ENCODE measurements at regions not wholly inside any gene's neighbourhood (a gene's known extent, or its start where the extent isn't known, plus 50 kb on each side); places are given as distances from the start of the nearest gene placed in this dataset.

DNA sequence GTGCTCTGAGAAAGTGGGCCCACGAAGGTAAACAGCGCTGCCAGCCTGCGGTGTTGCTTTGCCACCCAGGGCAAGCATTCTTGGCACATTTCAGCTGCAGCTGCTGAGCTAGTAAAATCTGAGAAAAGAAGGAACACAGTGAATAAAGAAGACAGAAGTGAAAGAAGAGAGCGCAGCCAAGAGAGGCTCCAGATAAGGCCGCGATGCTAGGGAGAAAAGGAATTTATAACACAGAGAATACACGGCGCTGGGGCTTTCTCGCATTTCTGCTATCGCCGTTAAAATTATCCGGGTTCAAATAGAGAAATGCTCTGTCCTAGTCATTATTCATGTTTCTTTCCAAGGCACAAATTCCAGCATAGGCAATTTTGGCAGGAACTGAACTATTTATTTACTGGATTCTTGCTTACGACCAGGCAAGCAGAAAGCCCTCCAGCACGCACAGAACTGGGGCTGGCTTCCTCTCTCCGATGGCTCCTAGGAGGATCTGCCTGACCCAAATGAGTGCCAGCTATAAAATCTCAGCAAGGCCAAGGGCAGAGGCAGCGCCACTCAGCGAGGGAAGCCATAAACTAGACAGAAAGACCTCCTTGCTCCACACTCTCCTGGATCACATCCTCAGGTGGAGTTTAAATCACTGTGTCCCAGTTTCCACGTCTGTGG is 111.2 kb downstream of the ATPSCKMT start:
- H3K79me2 ChIP-seq (replicated peaks; ENCODE audit: insufficient read depth, low read length): no peaks in the 10 kb centered on the region
- H2AFZ ChIP-seq (ENCODE audit: low read depth, low read length): no peak overlapping the region
- no peak overlapping the region for H3K4me2 ChIP-seq (ENCODE audit: low read length)
- no peak overlapping the region for H3K4me3 ChIP-seq (ENCODE audit: low read length)
- H3K9me3 ChIP-seq (ENCODE audit: low read length): no peaks in the 10 kb centered on the region
- TF ChIP-seq RAD21 (conservative IDR thresholded peaks at IDR 0.05) (no peak), EP300 (conservative IDR thresholded peaks at IDR 0.05; ENCODE audit: poor library complexity, severe bottlenecking) (no peak), TAF1 (IDR thresholded peaks at IDR 0.05; ENCODE audit: low read depth) (no peak), MXI1 (conservative IDR thresholded peaks at IDR 0.05; ENCODE audit: poor library complexity, severe bottlenecking) (no peak), EZH2 (IDR thresholded peaks at IDR 0.05; ENCODE audit: borderline replicate concordance, insufficient read depth, low read length, poor library complexity, severe bottlenecking) (no peak), POLR2AphosphoS5 (IDR thresholded peaks at IDR 0.05) (no peak)
- TF ChIP-seq, protein P1, sequence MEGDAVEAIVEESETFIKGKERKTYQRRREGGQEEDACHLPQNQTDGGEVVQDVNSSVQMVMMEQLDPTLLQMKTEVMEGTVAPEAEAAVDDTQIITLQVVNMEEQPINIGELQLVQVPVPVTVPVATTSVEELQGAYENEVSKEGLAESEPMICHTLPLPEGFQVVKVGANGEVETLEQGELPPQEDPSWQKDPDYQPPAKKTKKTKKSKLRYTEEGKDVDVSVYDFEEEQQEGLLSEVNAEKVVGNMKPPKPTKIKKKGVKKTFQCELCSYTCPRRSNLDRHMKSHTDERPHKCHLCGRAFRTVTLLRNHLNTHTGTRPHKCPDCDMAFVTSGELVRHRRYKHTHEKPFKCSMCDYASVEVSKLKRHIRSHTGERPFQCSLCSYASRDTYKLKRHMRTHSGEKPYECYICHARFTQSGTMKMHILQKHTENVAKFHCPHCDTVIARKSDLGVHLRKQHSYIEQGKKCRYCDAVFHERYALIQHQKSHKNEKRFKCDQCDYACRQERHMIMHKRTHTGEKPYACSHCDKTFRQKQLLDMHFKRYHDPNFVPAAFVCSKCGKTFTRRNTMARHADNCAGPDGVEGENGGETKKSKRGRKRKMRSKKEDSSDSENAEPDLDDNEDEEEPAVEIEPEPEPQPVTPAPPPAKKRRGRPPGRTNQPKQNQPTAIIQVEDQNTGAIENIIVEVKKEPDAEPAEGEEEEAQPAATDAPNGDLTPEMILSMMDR (IDR thresholded peaks at IDR 0.05; ENCODE audit: poor library complexity, severe bottlenecking): no peak
- TF ChIP-seq, protein P2, sequence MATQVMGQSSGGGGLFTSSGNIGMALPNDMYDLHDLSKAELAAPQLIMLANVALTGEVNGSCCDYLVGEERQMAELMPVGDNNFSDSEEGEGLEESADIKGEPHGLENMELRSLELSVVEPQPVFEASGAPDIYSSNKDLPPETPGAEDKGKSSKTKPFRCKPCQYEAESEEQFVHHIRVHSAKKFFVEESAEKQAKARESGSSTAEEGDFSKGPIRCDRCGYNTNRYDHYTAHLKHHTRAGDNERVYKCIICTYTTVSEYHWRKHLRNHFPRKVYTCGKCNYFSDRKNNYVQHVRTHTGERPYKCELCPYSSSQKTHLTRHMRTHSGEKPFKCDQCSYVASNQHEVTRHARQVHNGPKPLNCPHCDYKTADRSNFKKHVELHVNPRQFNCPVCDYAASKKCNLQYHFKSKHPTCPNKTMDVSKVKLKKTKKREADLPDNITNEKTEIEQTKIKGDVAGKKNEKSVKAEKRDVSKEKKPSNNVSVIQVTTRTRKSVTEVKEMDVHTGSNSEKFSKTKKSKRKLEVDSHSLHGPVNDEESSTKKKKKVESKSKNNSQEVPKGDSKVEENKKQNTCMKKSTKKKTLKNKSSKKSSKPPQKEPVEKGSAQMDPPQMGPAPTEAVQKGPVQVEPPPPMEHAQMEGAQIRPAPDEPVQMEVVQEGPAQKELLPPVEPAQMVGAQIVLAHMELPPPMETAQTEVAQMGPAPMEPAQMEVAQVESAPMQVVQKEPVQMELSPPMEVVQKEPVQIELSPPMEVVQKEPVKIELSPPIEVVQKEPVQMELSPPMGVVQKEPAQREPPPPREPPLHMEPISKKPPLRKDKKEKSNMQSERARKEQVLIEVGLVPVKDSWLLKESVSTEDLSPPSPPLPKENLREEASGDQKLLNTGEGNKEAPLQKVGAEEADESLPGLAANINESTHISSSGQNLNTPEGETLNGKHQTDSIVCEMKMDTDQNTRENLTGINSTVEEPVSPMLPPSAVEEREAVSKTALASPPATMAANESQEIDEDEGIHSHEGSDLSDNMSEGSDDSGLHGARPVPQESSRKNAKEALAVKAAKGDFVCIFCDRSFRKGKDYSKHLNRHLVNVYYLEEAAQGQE (IDR thresholded peaks at IDR 0.05; ENCODE audit: borderline replicate concordance): no peak
- no peaks in the 10 kb centered on the region for H3K27me3 ChIP-seq (ENCODE audit: insufficient read depth, low read depth, low read length)
- H3K36me3 ChIP-seq (ENCODE audit: insufficient read depth, low read length): no peaks in the 10 kb centered on the region
- no peaks in the 10 kb centered on the region for H4K20me1 ChIP-seq (ENCODE audit: insufficient read depth)
- no peak overlapping the region for H3K27ac ChIP-seq (ENCODE audit: low read length)
- no peaks in the 10 kb centered on the region for H3F3A ChIP-seq (ENCODE audit: insufficient read depth, low read length, poor library complexity, severe bottlenecking)
- H3K9ac ChIP-seq (ENCODE audit: low read length): no peak overlapping the region
- no peaks in the 10 kb centered on the region for H3K9me2 ChIP-seq (ENCODE audit: insufficient read depth, low read length)

DNA sequence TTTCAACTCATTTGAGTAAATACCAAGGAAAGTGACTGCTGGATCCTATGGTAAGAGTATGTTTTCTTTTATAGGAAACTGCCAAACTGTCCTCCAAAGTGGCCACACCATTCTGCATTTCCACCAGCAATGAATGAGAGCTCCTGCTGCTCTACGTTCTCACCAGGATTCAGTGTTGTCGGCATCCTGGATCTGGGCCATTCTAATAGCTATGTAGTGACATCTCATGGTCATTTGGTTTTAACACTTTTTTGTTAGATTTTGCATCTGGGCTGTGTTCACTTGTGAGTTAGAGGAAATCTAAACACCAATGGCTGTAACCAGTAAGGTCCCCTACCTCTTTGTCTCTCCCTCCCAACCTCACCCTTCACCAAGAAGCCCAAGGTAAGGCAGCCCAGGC is 115.9 kb downstream of the ATPSCKMT start:
- no peak overlapping the region for H3K4me2 ChIP-seq (ENCODE audit: low read length)
- no peaks in the 10 kb centered on the region for H3K79me2 ChIP-seq (replicated peaks; ENCODE audit: insufficient read depth, low read length)
- no peak overlapping the region for H3K4me3 ChIP-seq (ENCODE audit: low read length)
- H3K27me3 ChIP-seq (ENCODE audit: insufficient read depth, low read depth, low read length): no peaks in the 10 kb centered on the region
- H3K36me3 ChIP-seq (ENCODE audit: insufficient read depth, low read length): no peaks in the 10 kb centered on the region
- no peaks in the 10 kb centered on the region for H4K20me1 ChIP-seq (ENCODE audit: insufficient read depth)
- no peak overlapping the region for H2AFZ ChIP-seq (ENCODE audit: low read depth, low read length)
- no peak overlapping the region for H3K9ac ChIP-seq (ENCODE audit: low read length)
- no peaks in the 10 kb centered on the region for H3F3A ChIP-seq (ENCODE audit: insufficient read depth, low read length, poor library complexity, severe bottlenecking)
- H3K9me3 ChIP-seq (ENCODE audit: low read length): no peaks in the 10 kb centered on the region
- no peak overlapping the region for H3K27ac ChIP-seq (ENCODE audit: low read length)
- TF ChIP-seq POLR2AphosphoS5 (IDR thresholded peaks at IDR 0.05) (no peak), RAD21 (conservative IDR thresholded peaks at IDR 0.05) (no peak), MXI1 (conservative IDR thresholded peaks at IDR 0.05; ENCODE audit: poor library complexity, severe bottlenecking) (no peak), EP300 (conservative IDR thresholded peaks at IDR 0.05; ENCODE audit: poor library complexity, severe bottlenecking) (no peak), EZH2 (IDR thresholded peaks at IDR 0.05; ENCODE audit: borderline replicate concordance, insufficient read depth, low read length, poor library complexity, severe bottlenecking) (no peak), TAF1 (IDR thresholded peaks at IDR 0.05; ENCODE audit: low read depth) (no peak), SMC3 (conservative IDR thresholded peaks at IDR 0.05; ENCODE audit: poor library complexity) (no peak)
- TF ChIP-seq, protein P1 (IDR thresholded peaks at IDR 0.05; ENCODE audit: poor library complexity, severe bottlenecking): no peak
- TF ChIP-seq, protein P2 (IDR thresholded peaks at IDR 0.05; ENCODE audit: borderline replicate concordance): no peak
- no peaks in the 10 kb centered on the region for H3K9me2 ChIP-seq (ENCODE audit: insufficient read depth, low read length)

Measured in neural cell (in vitro differentiated cells).